Colonic mucosa (tissue), 4 donors: ENCODE measurements at regions not wholly inside any gene's neighbourhood (a gene's known extent, or its start where the extent isn't known, plus 50 kb on each side); places are given as distances from the start of the nearest gene placed in this dataset.

Experiments
- DNase-seq: peaks from one replicate; pipeline ENCODE4 v3.0.0-alpha.2; 2020
- H3K27ac ChIP-seq: fragments of 200-600 bp; one replicate; pipeline ENCODE4 v1.8.0; 2021
- H3K27me3 ChIP-seq: fragments of 200-600 bp; one replicate; pipeline ENCODE4 v1.8.0; 2021
- H3K36me3 ChIP-seq: fragments of 200-600 bp; one replicate; pipeline ENCODE4 v1.8.0; 2021
- H3K4me1 ChIP-seq: fragments of 200-600 bp; one replicate; pipeline ENCODE4 v1.8.0; 2021; ENCODE audit warnings: mild to moderate bottlenecking
- H3K4me3 ChIP-seq: fragments of 200-600 bp; one replicate; pipeline ENCODE4 v1.8.0; 2021
- H3K9ac ChIP-seq, 2 donors: one replicate each; pipeline ENCODE4 v1.7.0; 2013; ENCODE audit warnings: control low read depth in 2 of 2, low read depth in 2 of 2, low read length in 2 of 2
- H3K9me3 ChIP-seq: fragments of 200-600 bp; one replicate; pipeline ENCODE4 v1.8.0; 2021
- CTCF ChIP-seq: fragments of 200-600 bp; IDR thresholded peaks from one replicate; pipeline ENCODE4 v1.8.0; 2022; ENCODE audit warnings: antibody characterized with exemption, mild to moderate bottlenecking
- intact Hi-C: fragments of 100-400 bp; cut with DNase I; formaldehyde crosslinking; loops from one replicate; pipeline ENCODE4 v1.14.1; 2022
- donor health status: healthy.
- donor health status: DM: no; HTN: no; CAD: no.
- donor health status: DM: no; HTN: no; CAD: no.

DNA sequence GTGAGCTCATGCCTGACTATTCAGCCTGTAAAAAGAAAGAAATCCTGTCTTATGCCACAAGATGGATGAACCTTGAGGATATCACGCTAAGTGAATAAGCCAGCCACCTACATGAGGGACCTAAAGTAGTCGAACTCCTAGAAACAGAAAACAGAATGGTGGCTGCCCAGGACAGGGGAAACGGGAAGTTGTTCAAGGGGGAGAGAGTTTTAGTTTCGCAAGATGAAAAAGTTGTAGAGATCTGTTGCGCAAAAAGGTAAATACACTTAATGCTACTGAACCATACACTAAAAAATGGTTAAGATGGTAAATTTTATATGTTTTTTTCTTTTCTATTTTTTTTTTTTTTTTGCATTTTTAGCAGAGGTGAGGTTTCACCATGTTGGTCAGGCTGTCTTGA is 74.1 kb upstream of the RALY start:
- no peak overlapping the region for H3K9ac ChIP-seq
- no peak for TF ChIP-seq CTCF
- peaks cover 3% of the 10 kb centered on the region for H3K27me3 ChIP-seq
- DNase-seq, result no peak
- intact Hi-C loops, result no loop called here
- no peaks in the 10 kb centered on the region for H3K9me3 ChIP-seq
- no peaks in the 10 kb centered on the region for H3K36me3 ChIP-seq
- H3K27ac ChIP-seq, result no peak overlapping the region
- no peaks in the 10 kb centered on the region for H3K4me1 ChIP-seq
- H3K4me3 ChIP-seq, result no peak overlapping the region

DNA sequence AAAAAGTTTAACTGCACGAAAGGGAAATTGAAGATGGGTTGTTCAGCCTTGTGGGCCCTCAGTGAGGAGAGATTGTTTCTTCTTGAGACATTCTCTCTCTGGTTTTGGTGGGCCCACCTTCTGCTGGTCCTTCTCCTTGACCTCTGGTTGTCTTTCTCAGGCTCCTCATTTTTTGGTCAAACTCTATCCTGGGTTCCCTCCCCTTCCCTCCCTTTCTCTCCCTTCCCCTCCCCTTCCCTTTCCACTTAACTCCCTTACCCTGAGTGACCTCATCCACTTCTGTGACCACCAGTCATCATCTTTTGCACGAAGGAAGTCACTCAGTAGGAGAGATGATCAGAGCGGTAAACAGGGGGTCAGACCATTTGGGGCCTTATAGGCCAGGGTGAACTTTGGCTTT is 71.5 kb upstream of the RALY start:
- H3K36me3 ChIP-seq, result no peaks in the 10 kb centered on the region
- no peaks in the 10 kb centered on the region for H3K4me1 ChIP-seq
- H3K27ac ChIP-seq, result no peak overlapping the region
- TF ChIP-seq CTCF, result no peak
- H3K9me3 ChIP-seq, result no peaks in the 10 kb centered on the region
- H3K9ac ChIP-seq, result no peak overlapping the region
- intact Hi-C loops, result no loop called here
- H3K27me3 ChIP-seq, result peaks cover 3% of the 10 kb centered on the region
- DNase-seq, result no peak
- no peak overlapping the region for H3K4me3 ChIP-seq

DNA sequence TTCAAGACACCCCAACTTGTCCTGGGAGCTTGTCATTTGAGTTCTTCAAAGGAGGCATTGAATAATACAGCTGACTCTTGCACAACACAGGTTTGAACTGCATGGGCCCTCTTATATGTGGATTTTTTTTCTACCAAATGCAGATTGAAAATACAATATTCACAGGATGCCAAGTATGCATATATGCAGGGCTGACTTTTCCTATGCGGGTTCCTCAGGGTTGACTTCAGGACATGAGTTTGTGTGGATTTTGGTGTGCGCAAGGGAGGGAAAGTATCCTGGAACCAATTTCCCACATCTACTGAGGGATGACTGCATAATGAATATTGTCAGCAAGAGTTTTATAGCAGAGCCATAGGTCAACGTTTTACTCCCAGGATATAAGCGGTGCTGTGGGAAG is 70.0 kb upstream of the RALY start:
- Histone ChIP-seq H3K9ac (no peak overlapping the region), H3K4me3 (no peak overlapping the region), H3K27me3 (peaks cover 3% of the 10 kb centered on the region), H3K4me1 (no peaks in the 10 kb centered on the region), H3K9me3 (no peaks in the 10 kb centered on the region), H3K27ac (no peak overlapping the region), H3K36me3 (no peaks in the 10 kb centered on the region)
- TF ChIP-seq CTCF, result no peak
- no peak for DNase-seq
- intact Hi-C loops, result no loop called here

DNA sequence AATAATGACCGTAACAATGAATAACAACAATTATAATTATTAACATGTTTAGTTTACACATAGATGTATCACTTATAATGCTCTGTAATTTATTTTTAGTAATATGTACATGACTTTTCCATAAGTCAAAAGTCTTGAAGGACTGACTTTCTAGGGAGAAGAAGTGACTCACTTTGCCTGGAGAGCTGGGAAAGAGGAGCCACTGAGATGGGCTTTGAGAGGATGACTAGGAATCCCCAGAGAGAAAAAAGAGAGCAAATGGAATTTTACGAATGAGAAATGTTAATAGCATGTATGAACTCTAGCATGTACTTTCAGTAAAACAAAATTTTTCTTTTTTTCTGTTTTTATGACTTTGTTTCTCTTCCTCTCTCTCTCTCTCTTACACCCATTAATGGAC is 67.8 kb upstream of the RALY start:
- H3K27ac ChIP-seq, result no peak overlapping the region
- peaks cover 3% of the 10 kb centered on the region for H3K27me3 ChIP-seq
- no peaks in the 10 kb centered on the region for H3K4me1 ChIP-seq
- H3K4me3 ChIP-seq, result no peak overlapping the region
- intact Hi-C loops, result no loop called here
- TF ChIP-seq CTCF, result no peak
- H3K9ac ChIP-seq, result no peak overlapping the region
- no peaks in the 10 kb centered on the region for H3K9me3 ChIP-seq
- no peak for DNase-seq
- no peaks in the 10 kb centered on the region for H3K36me3 ChIP-seq

DNA sequence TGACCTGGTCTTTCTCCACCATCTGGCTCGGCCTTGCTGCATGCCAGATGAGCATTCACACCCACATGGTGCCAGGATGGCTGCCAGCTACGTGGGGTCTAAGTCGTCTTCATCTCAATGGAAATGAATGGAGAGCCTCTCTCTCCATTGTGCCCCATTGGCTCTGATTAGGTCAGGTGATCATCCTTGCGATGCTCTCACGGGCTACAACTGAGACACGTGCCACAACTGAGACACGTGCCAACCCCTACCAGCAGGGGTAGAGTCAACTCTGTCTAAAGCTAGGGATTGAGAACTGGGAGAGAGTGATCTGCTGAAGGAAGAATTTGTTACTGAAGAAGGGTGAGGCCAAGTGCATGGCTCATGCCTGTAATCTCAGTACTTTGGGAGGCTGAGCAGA is 67.3 kb upstream of the RALY start:
- peaks cover 3% of the 10 kb centered on the region for H3K27me3 ChIP-seq
- intact Hi-C loops, result no loop called here
- no peaks in the 10 kb centered on the region for H3K36me3 ChIP-seq
- no peak overlapping the region for H3K9ac ChIP-seq
- no peak for TF ChIP-seq CTCF
- no peaks in the 10 kb centered on the region for H3K9me3 ChIP-seq
- DNase-seq, result no peak
- no peak overlapping the region for H3K27ac ChIP-seq
- no peaks in the 10 kb centered on the region for H3K4me1 ChIP-seq
- no peak overlapping the region for H3K4me3 ChIP-seq

DNA sequence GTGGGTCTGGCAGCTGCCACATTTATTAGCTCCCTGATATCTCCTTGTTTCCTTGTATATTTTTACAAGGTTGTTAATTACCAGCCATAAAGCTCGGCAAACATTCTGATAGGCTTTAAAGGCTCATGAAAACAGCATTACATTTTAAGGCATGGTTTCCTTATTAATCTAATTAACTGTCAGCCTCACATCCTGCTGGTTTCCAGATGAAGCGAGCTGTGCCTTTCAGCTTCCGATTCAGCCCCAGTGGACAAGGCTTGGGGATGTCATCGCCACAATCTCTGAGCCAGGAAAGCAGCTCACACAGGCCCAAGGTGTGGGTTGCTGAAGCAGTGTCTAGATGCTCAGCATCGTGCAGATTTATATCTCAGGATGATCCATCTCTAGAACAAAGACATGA is 66.0 kb upstream of the RALY start:
- Histone ChIP-seq H3K9ac (no peak overlapping the region), H3K4me3 (no peak overlapping the region), H3K4me1 (no peaks in the 10 kb centered on the region), H3K36me3 (no peaks in the 10 kb centered on the region), H3K27me3 (peaks cover 3% of the 10 kb centered on the region), H3K9me3 (no peaks in the 10 kb centered on the region), H3K27ac (no peak overlapping the region)
- no peak for TF ChIP-seq CTCF
- intact Hi-C loops, result no loop called here
- no peak for DNase-seq
